Kidney (tissue), 13 donors: ENCODE measurements at regions not wholly inside any gene's neighbourhood (a gene's known extent, or its start where the extent isn't known, plus 50 kb on each side); places are given as distances from the start of the nearest gene placed in this dataset.

Experiments used
- DNase-seq, 5 donors: peaks; one replicate each; pipeline ENCODE4 v3.0.0-alpha.2; 2013 to 2020
- FAIRE-seq: peaks from 2 replicates; lab custom pipeline; 2012; peaks lifted over from hg19 to GRCh38; lab: Jason Lieb, UNC
- H3K27ac ChIP-seq, 2 donors: one replicate each; pipeline ENCODE4 v1.7.0; 2013; ENCODE audit warnings: low read depth in 2 of 2, low read length in 2 of 2, inconsistent platforms in 1 of 2
- H3K27me3 ChIP-seq: one replicate; pipeline ENCODE4 v1.7.1; 2013; ENCODE audit warnings: low read length, inconsistent platforms; ENCODE audit not compliant: control insufficient read depth, insufficient read depth
- H3K36me3 ChIP-seq, 3 donors: one replicate each; pipeline versions ENCODE4 v1.7.0 to v1.7.1; 2013; ENCODE audit warnings: low read length in 3 of 3, control low read depth in 1 of 3, inconsistent platforms in 1 of 3; ENCODE audit not compliant: insufficient read depth in 3 of 3, control insufficient read depth in 2 of 3
- H3K4me1 ChIP-seq, 3 donors: one replicate each; pipeline versions ENCODE4 v1.7.0 to v1.7.1; 2013; ENCODE audit warnings: low read length in 3 of 3, inconsistent platforms in 1 of 3, low read depth in 1 of 3; ENCODE audit not compliant: control insufficient read depth in 2 of 3, insufficient read depth in 2 of 3
- H3K4me3 ChIP-seq, 3 donors: one replicate each; pipeline versions ENCODE4 v1.7.0 to v1.8.1; 2013; ENCODE audit warnings: low read length in 3 of 3, control low read depth in 1 of 3, inconsistent platforms in 1 of 3
- H3K9ac ChIP-seq, 3 donors: one replicate each; pipeline versions ENCODE4 v1.7.0 to v1.7.1; 2013; ENCODE audit warnings: low read length in 3 of 3, control low read depth in 1 of 3, inconsistent platforms in 1 of 3
- H3K9me3 ChIP-seq, 3 donors: one replicate each; pipeline versions ENCODE4 v1.7.0 to v1.7.1; 2013; ENCODE audit warnings: low read length in 3 of 3, control low read depth in 1 of 3, inconsistent platforms in 1 of 3; ENCODE audit not compliant: control insufficient read depth in 2 of 3, insufficient read depth in 1 of 3
- CTCF ChIP-seq: IDR thresholded peaks from 3 replicates; pipeline ENCODE4 v1.5.1; 2012; ENCODE audit warnings: mild to moderate bottlenecking, moderate library complexity, borderline replicate concordance; ENCODE audit not compliant: insufficient read depth; ENCODE audit errors: extremely low read depth
- intact Hi-C: fragments of 100-400 bp; cut with DNase I; formaldehyde crosslinking; loops from one replicate; pipeline ENCODE4 v1.11.1; 2022
- donor health status: control.
- donor health status: control.
- donor health status: control.
- donor health status: control.
- donor health status: control.
- donor health status: DM: yes; HTN: yes; CAD: no.
- donor health status: Normal renal cell carcinoma (clear cell type).

GRCh38 chr6:156260815-156261214, 516.4 kb upstream of the ARID1B start:
- no peak for FAIRE-seq

DNA sequence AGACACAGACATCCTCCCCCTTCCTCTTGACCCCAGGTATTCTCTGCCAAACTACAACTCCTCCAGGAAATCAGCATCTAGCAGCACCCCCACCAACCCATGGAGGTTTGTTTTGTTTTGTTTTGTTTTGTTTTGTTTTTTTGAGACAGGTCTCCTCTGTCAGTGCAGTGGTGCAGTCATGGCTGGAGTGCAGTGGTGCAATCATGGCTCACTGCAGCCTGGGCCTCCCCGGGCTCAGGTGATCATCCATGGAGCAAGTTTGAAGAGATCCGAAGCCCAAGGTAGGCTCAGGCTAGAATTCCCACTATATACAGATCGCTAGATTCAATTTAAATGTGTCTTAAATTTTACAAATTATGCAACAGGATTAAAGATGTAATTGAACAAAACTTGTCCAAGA, 518.2 kb upstream of the ARID1B start:
- Histone ChIP-seq H3K9ac (no peak overlapping the region), H3K27me3 (no peaks in the 10 kb centered on the region), H3K27ac (no peak overlapping the region), H3K4me1 (no peaks in the 10 kb centered on the region), H3K4me3 (no peak overlapping the region), H3K36me3 (no peaks in the 10 kb centered on the region), H3K9me3 (no peaks in the 10 kb centered on the region)
- TF ChIP-seq CTCF: no peak
- intact Hi-C loops: no loop called here
- FAIRE-seq: no peak
- DNase-seq: no peak

More at GRCh38 chr6:156260815-156261214, 516.4 kb upstream of the ARID1B start:
- H3K4me3 ChIP-seq: no peak overlapping the region
- H3K9ac ChIP-seq: no peak overlapping the region
- H3K36me3 ChIP-seq: no peaks in the 10 kb centered on the region
- no peaks in the 10 kb centered on the region for H3K27me3 ChIP-seq
- intact Hi-C loops: no loop called here
- no peaks in the 10 kb centered on the region for H3K9me3 ChIP-seq
- DNase-seq: no peak
- H3K27ac ChIP-seq: no peak overlapping the region
- TF ChIP-seq CTCF: no peak
- H3K4me1 ChIP-seq: no peaks in the 10 kb centered on the region

- intact Hi-C loops: no loop called here
- Histone ChIP-seq H3K27ac (no peak overlapping the region), H3K4me3 (no peak overlapping the region), H3K36me3 (no peaks in the 10 kb centered on the region), H3K4me1 (no peaks in the 10 kb centered on the region), H3K9me3 (no peaks in the 10 kb centered on the region), H3K27me3 (no peaks in the 10 kb centered on the region), H3K9ac (no peak overlapping the region)
- DNase-seq: no peak
- no peak for FAIRE-seq
- no peak for TF ChIP-seq CTCF
Observed at GRCh38 chr6:156256161-156256560, 521.0 kb upstream of the ARID1B start.

- intact Hi-C loops: no loop called here
- Histone ChIP-seq H3K27me3 (no peaks in the 10 kb centered on the region), H3K9me3 (no peaks in the 10 kb centered on the region), H3K27ac (no peak overlapping the region), H3K9ac (no peak overlapping the region), H3K4me1 (no peaks in the 10 kb centered on the region), H3K36me3 (no peaks in the 10 kb centered on the region), H3K4me3 (no peak overlapping the region)
- DNase-seq: peak in 4 of 5 donors; percentile 24 to 53 (median 49)
- TF ChIP-seq CTCF: no peak
- no peak for FAIRE-seq
Observed at GRCh38 chr6:156254240-156254639, 522.9 kb upstream of the ARID1B start.
